ENCODE measurements at regions not wholly inside any gene's neighbourhood (a gene's known extent, or its start where the extent isn't known, plus 50 kb on each side); places are given as distances from the start of the nearest gene placed in this dataset.
"Not testable (repeated sequence)": the region's sequence is repeated elsewhere in the genome, so short reads cannot be mapped to it uniquely, and the experiment has no call there.

DNA sequence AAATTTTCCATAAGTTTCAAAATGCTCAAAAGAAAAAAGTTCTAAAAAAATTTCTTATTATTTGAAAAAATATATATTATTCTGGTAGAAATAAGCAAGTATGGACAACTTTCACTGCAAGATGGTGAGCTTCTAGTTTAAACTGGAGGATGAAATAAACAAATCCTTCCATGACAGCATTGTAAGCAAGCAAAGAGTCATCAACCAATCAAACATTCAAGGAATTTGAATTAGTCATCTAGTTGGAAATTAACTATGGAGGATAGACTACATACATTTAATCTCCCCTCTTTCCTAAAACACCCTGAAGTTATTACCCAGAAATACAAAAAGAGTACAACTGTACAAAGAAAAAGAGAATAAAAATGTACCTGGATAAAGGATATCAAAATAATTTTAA is 51.0 kb upstream of the IRX5 start:
- no peaks in the 10 kb centered on the region for H3K36me3 Mint-ChIP-seq
- H3K27ac Mint-ChIP-seq: no peak overlapping the region
- DNase-seq (ENCODE audit: low spot score in 2 of 2): no peak
- H3K4me1 Mint-ChIP-seq: no peaks in the 10 kb centered on the region
- H3K4me3 Mint-ChIP-seq: no peak overlapping the region
- no peak for ATAC-seq (ENCODE audit: low read depth)
- peaks cover 10% of the 10 kb centered on the region for H3K9me3 Mint-ChIP-seq
- no peaks in the 10 kb centered on the region for H3K27me3 Mint-ChIP-seq

DNA sequence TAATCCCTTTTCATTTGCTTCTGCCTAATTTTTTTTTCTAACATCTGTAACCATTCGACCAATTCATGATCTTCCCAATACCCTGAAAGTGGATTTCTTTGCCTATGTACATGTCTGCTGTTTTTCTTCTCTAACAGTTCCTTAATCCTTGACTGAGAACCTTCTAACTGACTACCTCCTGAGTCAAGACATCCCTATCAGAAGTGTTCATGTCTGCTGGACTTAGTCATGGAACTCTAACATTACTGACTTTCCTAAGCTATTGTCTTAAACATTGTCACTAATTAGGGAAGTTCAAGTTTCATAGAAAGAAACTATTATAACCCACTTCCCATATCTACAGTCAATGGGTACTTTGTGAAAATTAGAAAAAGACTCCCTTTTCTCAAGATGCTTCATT is 52.4 kb upstream of the IRX5 start:
- H3K4me3 Mint-ChIP-seq: no peak overlapping the region
- DNase-seq (ENCODE audit: low spot score in 2 of 2): no peak
- H3K27me3 Mint-ChIP-seq: no peaks in the 10 kb centered on the region
- no peak overlapping the region for H3K27ac Mint-ChIP-seq
- no peaks in the 10 kb centered on the region for H3K4me1 Mint-ChIP-seq
- H3K9me3 Mint-ChIP-seq: peaks cover 7% of the 10 kb centered on the region
- ATAC-seq (ENCODE audit: low read depth): no peak
- no peaks in the 10 kb centered on the region for H3K36me3 Mint-ChIP-seq

GRCh38 chr16:54875443-54875842 is 55.2 kb upstream of the IRX5 start:
- ATAC-seq (ENCODE audit: low read depth) (no peak), DNase-seq (ENCODE audit: low spot score in 2 of 2) (no peak)
- Mint-ChIP-seq H3K36me3 (no peaks in the 10 kb centered on the region), H3K27ac (no peak overlapping the region), H3K4me3 (no peak overlapping the region), H3K4me1 (no peaks in the 10 kb centered on the region), H3K9me3 (peaks cover 5% of the 10 kb centered on the region), H3K27me3 (no peaks in the 10 kb centered on the region)

DNA sequence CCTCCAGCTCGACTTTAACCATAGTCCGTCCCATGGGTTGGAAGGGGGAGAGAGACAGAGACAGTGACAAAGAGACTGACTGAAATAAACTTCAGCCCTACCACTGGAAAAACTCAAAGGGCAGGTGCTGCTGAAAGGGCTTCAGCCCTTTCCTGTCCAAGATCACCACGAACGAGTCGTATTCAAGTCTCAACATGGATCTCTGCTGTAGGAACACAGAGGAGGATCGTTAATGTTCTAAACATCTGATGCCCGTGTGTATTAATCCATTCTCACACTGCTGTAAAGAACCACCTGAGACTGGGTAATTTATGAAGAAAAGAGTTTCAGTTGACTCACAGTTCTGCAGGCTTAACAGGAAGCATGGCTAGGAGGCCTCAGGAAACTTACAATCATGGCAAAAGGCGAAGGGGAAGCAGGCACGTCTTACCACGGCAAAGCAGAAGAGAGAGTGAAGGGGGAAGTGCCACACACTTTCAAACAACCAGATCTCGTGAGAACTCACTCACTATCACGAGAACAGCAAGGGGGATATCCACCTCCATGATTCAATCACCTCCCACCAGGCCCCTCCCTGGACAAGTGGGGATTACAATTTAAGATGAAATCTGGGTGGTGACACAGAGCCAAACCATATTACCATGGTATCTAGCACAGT is 56.8 kb upstream of the IRX5 start:
- H3K4me1 Mint-ChIP-seq; H3K4me3 Mint-ChIP-seq; H3K27ac Mint-ChIP-seq; H3K36me3 Mint-ChIP-seq; DNase-seq (ENCODE audit: low spot score in 2 of 2); H3K27me3 Mint-ChIP-seq; H3K9me3 Mint-ChIP-seq; ATAC-seq (ENCODE audit: low read depth): not testable (repeated sequence)

DNA sequence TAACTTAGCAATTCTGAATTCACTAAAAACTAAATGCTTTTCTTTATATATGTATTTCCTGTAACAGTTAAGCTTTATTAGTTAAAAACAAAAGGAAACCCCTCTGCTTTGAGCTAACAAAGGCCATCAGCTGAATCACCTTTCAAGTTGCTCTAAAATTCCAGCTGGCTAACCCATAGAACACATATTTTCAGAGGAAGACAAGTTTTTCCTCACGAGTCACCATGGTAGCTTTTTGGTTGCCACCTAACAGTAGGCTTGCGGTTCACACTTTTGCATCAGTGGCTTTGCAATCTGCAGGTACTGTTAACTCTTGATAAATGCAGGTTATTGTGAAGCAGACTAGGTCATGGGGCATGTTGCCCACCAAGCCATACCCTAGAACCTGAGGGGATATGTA is 57.6 kb upstream of the IRX5 start:
- Mint-ChIP-seq H3K4me3 (no peak overlapping the region), H3K27me3 (no peaks in the 10 kb centered on the region), H3K4me1 (no peaks in the 10 kb centered on the region), H3K36me3 (no peaks in the 10 kb centered on the region), H3K27ac (no peak overlapping the region), H3K9me3 (peaks cover 5% of the 10 kb centered on the region)
- DNase-seq (ENCODE audit: low spot score in 2 of 2) (no peak), ATAC-seq (ENCODE audit: low read depth) (no peak)

DNA sequence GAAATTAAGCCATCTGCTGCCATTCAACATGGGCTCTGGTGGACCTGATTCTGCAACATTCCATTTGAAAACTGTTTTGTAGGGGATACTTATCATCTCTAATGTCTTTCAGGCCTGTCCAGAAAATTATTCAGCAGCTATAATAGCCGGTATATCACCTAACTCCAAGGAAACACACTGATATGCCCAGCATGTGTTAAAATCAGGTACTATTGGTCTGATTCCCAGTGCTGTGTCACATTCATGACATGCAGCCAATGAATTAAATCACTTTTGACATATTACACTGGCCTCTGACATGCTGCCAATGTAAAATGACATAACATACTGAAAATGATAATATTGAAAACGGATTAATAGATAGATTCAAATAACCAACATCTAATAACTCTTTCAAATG is 60.5 kb upstream of the IRX5 start:
- no peak for ATAC-seq (ENCODE audit: low read depth)
- Mint-ChIP-seq H3K27me3 (no peaks in the 10 kb centered on the region), H3K4me1 (no peaks in the 10 kb centered on the region), H3K9me3 (peaks cover 4% of the 10 kb centered on the region), H3K36me3 (no peaks in the 10 kb centered on the region), H3K27ac (no peak overlapping the region), H3K4me3 (no peak overlapping the region)
- DNase-seq (ENCODE audit: low spot score in 2 of 2): no peak

- H3K9me3 Mint-ChIP-seq: peaks cover 2% of the 10 kb centered on the region
- no peaks in the 10 kb centered on the region for H3K36me3 Mint-ChIP-seq
- H3K27me3 Mint-ChIP-seq: no peaks in the 10 kb centered on the region
- H3K4me3 Mint-ChIP-seq: no peak overlapping the region
- no peaks in the 10 kb centered on the region for H3K4me1 Mint-ChIP-seq
- no peak overlapping the region for H3K27ac Mint-ChIP-seq
- ATAC-seq (ENCODE audit: low read depth) (no peak), DNase-seq (ENCODE audit: low spot score in 2 of 2) (no peak)
These were observed 63.3 kb upstream of the IRX5 start for GRCh38 chr16:54867302-54867832.

DNA sequence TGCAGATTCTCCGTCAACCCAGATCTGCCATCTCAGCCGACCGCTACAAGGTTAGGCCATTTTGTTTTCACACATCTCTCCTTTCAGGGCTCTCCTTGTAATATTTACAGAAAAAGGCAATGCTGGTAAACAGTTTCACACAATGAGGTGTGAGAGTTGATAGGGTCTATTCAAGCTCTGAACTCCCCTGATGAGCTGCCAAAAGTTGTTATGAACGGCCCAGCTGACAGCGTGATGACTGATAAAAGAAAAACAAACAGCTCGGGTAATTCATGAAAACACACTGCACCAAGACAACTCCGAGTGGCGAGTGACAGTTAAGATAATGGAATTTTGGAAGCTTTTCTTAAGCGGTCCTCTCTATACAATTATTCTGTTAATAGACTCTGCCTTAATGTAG is 68.1 kb upstream of the IRX5 start:
- no peak for DNase-seq (ENCODE audit: low spot score in 2 of 2)
- Mint-ChIP-seq H3K9me3 (no peaks in the 10 kb centered on the region), H3K36me3 (no peaks in the 10 kb centered on the region), H3K27ac (no peak overlapping the region), H3K4me1 (no peaks in the 10 kb centered on the region), H3K4me3 (no peak overlapping the region), H3K27me3 (no peaks in the 10 kb centered on the region)
- no peak for ATAC-seq (ENCODE audit: low read depth)

GRCh38 chr16:54856871-54857270 is 73.8 kb upstream of the IRX5 start:
- peaks cover 10% of the 10 kb centered on the region for H3K9me3 Mint-ChIP-seq
- no peaks in the 10 kb centered on the region for H3K27me3 Mint-ChIP-seq
- no peak overlapping the region for H3K27ac Mint-ChIP-seq
- H3K36me3 Mint-ChIP-seq: no peaks in the 10 kb centered on the region
- DNase-seq (ENCODE audit: low spot score in 2 of 2) (no peak), ATAC-seq (ENCODE audit: low read depth) (no peak)
- no peak overlapping the region for H3K4me3 Mint-ChIP-seq
- H3K4me1 Mint-ChIP-seq: no peaks in the 10 kb centered on the region

- ATAC-seq (ENCODE audit: low read depth): no peak
- H3K9me3 Mint-ChIP-seq: peaks cover 10% of the 10 kb centered on the region
- no peaks in the 10 kb centered on the region for H3K36me3 Mint-ChIP-seq
- no peaks in the 10 kb centered on the region for H3K27me3 Mint-ChIP-seq
- H3K4me1 Mint-ChIP-seq: no peaks in the 10 kb centered on the region
- no peak overlapping the region for H3K4me3 Mint-ChIP-seq
- DNase-seq (ENCODE audit: low spot score in 2 of 2): no peak
- no peak overlapping the region for H3K27ac Mint-ChIP-seq
These were observed 83.1 kb upstream of the IRX5 start for GRCh38 chr16:54847609-54848008.

DNA sequence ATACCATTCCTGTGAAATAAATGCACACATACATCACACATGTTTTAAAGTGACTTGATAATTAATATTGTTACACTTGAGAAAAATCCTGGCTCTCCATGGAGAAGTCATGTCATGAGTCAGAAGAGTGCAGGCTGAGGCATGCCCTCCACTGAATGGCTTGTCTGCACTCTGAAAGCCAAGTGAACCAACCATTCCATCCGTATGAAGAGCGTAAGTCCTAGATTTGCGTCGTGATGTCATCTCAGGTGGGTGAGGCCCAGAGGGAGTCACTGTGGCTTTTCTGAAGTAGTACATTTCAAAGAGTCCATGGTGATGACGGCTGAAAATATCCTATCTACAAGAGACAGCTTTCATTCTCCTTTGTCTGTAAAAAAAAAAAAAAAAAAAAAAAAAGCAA is 83.5 kb upstream of the IRX5 start:
- Mint-ChIP-seq H3K36me3 (no peaks in the 10 kb centered on the region), H3K27me3 (no peaks in the 10 kb centered on the region), H3K9me3 (peaks cover 10% of the 10 kb centered on the region), H3K4me3 (no peak overlapping the region), H3K27ac (no peak overlapping the region), H3K4me1 (no peaks in the 10 kb centered on the region)
- DNase-seq (ENCODE audit: low spot score in 2 of 2) (no peak), ATAC-seq (ENCODE audit: low read depth) (no peak)

DNA sequence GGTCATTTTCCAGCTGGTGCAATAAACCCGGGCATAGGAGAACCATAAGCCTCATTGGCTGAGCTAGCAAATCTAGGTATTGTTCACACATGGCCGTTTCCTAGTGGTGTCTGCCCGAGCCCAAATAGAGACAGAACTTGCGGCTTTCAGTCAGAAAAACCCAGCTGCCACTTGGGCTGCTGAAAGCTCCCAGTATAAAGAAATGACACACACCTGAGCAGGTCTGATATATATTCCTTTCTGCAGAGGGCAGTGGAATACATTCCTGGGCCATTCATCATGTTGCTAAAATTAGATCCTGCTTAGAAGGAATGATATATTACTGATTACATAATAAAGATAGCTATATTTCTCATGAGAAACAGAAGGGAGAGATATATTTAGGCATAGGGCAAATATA is 83.9 kb upstream of the IRX5 start:
- Mint-ChIP-seq H3K4me3 (no peak overlapping the region), H3K27ac (no peak overlapping the region), H3K9me3 (peaks cover 10% of the 10 kb centered on the region), H3K27me3 (no peaks in the 10 kb centered on the region), H3K4me1 (no peaks in the 10 kb centered on the region), H3K36me3 (no peaks in the 10 kb centered on the region)
- ATAC-seq (ENCODE audit: low read depth): no peak
- no peak for DNase-seq (ENCODE audit: low spot score in 2 of 2)

GRCh38 chr16:54843424-54843750 is 87.3 kb upstream of the IRX5 start:
- H3K27me3 Mint-ChIP-seq: no peaks in the 10 kb centered on the region
- no peak overlapping the region for H3K27ac Mint-ChIP-seq
- DNase-seq (ENCODE audit: low spot score in 2 of 2): no peak
- H3K36me3 Mint-ChIP-seq: no peaks in the 10 kb centered on the region
- H3K4me1 Mint-ChIP-seq: no peaks in the 10 kb centered on the region
- peaks cover 12% of the 10 kb centered on the region for H3K9me3 Mint-ChIP-seq
- no peak for ATAC-seq (ENCODE audit: low read depth)
- H3K4me3 Mint-ChIP-seq: no peak overlapping the region

GRCh38 chr16:54842743-54843423 is 87.8 kb upstream of the IRX5 start:
- no peaks in the 10 kb centered on the region for H3K4me1 Mint-ChIP-seq
- no peak overlapping the region for H3K27ac Mint-ChIP-seq
- no peak for DNase-seq (ENCODE audit: low spot score in 2 of 2)
- no peak for ATAC-seq (ENCODE audit: low read depth)
- H3K4me3 Mint-ChIP-seq: no peak overlapping the region
- H3K9me3 Mint-ChIP-seq: peaks cover 13% of the 10 kb centered on the region
- H3K36me3 Mint-ChIP-seq: no peaks in the 10 kb centered on the region
- H3K27me3 Mint-ChIP-seq: no peaks in the 10 kb centered on the region

DNA sequence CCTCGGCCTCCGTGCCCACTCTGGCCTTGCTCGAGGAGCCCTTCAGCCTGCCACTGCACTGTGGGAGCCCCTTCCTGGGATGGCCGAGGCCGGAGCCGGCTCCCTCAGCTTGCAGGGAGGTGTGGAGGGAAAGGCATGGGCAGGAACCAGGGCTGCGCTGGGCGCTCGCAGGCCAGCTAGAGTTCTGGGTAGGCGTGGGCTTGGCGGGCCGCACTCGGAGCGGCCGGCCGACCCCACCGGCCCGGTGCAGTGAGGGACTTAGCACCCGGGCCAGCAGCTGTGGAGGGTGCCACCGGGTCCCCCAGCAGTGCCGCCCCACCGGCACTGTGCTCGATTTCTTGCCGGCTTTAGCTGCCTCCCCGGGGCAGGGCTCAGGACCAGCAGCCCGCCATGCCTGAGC is 101.0 kb upstream of the IRX5 start:
- no peaks in the 10 kb centered on the region for H3K27me3 Mint-ChIP-seq
- H3K36me3 Mint-ChIP-seq: no peaks in the 10 kb centered on the region
- no peak overlapping the region for H3K4me3 Mint-ChIP-seq
- H3K27ac Mint-ChIP-seq: no peak overlapping the region
- no peaks in the 10 kb centered on the region for H3K4me1 Mint-ChIP-seq
- no peak for DNase-seq (ENCODE audit: low spot score in 2 of 2)
- no peak for ATAC-seq (ENCODE audit: low read depth)
- peaks cover 6% of the 10 kb centered on the region for H3K9me3 Mint-ChIP-seq
